Neural progenitor cell (in vitro differentiated cells): ENCODE measurements at regions not wholly inside any gene's neighbourhood (a gene's known extent, or its start where the extent isn't known, plus 50 kb on each side); places are given as distances from the start of the nearest gene placed in this dataset.

ENCODE experiments used
- DNase-seq: peaks from one replicate; pipeline ENCODE4 v3.0.0-alpha.2; 2016; ENCODE audit warnings: low spot score
- H2AFZ ChIP-seq: fragments of 200-600 bp; sonication (generic); replicated peaks from 2 replicates; pipeline ENCODE4 v1.6.1; 2016; ENCODE audit warnings: antibody characterized with exemption
- H3F3A ChIP-seq: fragments of 200-600 bp; sonication (generic); 2 replicates; pipeline ENCODE4 v1.6.1; 2016; ENCODE audit warnings: antibody characterized with exemption, low read depth
- H3K27ac ChIP-seq: fragments of 200-600 bp; sonication (generic); 2 replicates; pipeline ENCODE4 v1.5.1; 2016; ENCODE audit warnings: mild to moderate bottlenecking
- H3K27me3 ChIP-seq: fragments of 200-600 bp; sonication (generic); 2 replicates; pipeline ENCODE4 v1.6.1; 2016; ENCODE audit warnings: mild to moderate bottlenecking, moderate library complexity
- H3K36me3 ChIP-seq: fragments of 200-600 bp; sonication (generic); 2 replicates; pipeline ENCODE4 v1.5.1; 2016
- H3K4me1 ChIP-seq: fragments of 200-600 bp; sonication (generic); 2 replicates; pipeline ENCODE4 v1.6.1; 2016; ENCODE audit warnings: mixed run types
- H3K4me2 ChIP-seq: fragments of 200-600 bp; sonication (generic); 2 replicates; pipeline ENCODE4 v1.6.1; 2016
- H3K4me3 ChIP-seq: fragments of 200-600 bp; sonication (generic); 2 replicates; pipeline ENCODE4 v1.5.1; 2016
- H3K79me2 ChIP-seq: fragments of 200-600 bp; sonication (generic); 2 replicates; pipeline ENCODE4 v1.6.1; 2016; ENCODE audit warnings: low read depth
- H3K9ac ChIP-seq: fragments of 200-600 bp; sonication (generic); 2 replicates; pipeline ENCODE4 v1.6.1; 2016
- H3K9me3 ChIP-seq: fragments of 200-600 bp; sonication (generic); 2 replicates; pipeline ENCODE4 v1.5.1; 2016; ENCODE audit warnings: low read depth
- H4K20me1 ChIP-seq: fragments of 200-600 bp; sonication (generic); 2 replicates; pipeline ENCODE4 v1.6.1; 2016; ENCODE audit warnings: low read depth
- H3K27ac Mint-ChIP-seq: 3 replicates; pipeline ENCODE4 v1.8.0; 2021; ENCODE audit warnings: mixed read lengths
- H3K27me3 Mint-ChIP-seq: 2 replicates; pipeline ENCODE4 v1.8.0; 2022; ENCODE audit warnings: low read depth, mild to moderate bottlenecking, inconsistent platforms, moderate library complexity, mixed read lengths; ENCODE audit not compliant: insufficient read depth
- H3K36me3 Mint-ChIP-seq: 3 replicates; pipeline ENCODE4 v1.8.0; 2021; ENCODE audit warnings: mixed read lengths
- H3K4me1 Mint-ChIP-seq: 3 replicates; pipeline ENCODE4 v1.8.0; 2021; ENCODE audit warnings: mixed read lengths
- H3K4me3 Mint-ChIP-seq: 3 replicates; pipeline ENCODE4 v1.8.0; 2021; ENCODE audit warnings: mild to moderate bottlenecking, moderate library complexity, mixed read lengths
- H3K9me3 Mint-ChIP-seq: 3 replicates; pipeline ENCODE4 v1.8.0; 2020; ENCODE audit warnings: mixed read lengths
- CTCF ChIP-seq: fragments of 200-600 bp; sonication (generic); IDR thresholded peaks from 2 replicates; pipeline ENCODE4 v1.5.1; 2017; ENCODE audit warnings: antibody characterized with exemption, mild to moderate bottlenecking
- EZH2 ChIP-seq: fragments of 200-600 bp; sonication (generic); IDR thresholded peaks from 2 replicates; pipeline ENCODE4 v1.6.1; 2017; ENCODE audit warnings: antibody characterized with exemption, mild to moderate bottlenecking, moderate library complexity
- EZH2phosphoT487 ChIP-seq: fragments of 200-600 bp; sonication (generic); IDR thresholded peaks from 2 replicates; pipeline ENCODE4 v1.6.1; 2017; ENCODE audit warnings: antibody characterized with exemption

- no peak for TF ChIP-seq EZH2
- TF ChIP-seq EZH2phosphoT487 = no peak
- TF ChIP-seq CTCF = no peak
- no peaks in the 10 kb centered on the region for H3K36me3 ChIP-seq
- Mint-ChIP-seq H3K9me3 (no peaks in the 10 kb centered on the region), H3K4me3 (no peak overlapping the region), H3K27ac (no peak overlapping the region), H3K4me1 (peaks cover 5% of the 10 kb centered on the region), H3K27me3 (peaks cover 4% of the 10 kb centered on the region), H3K36me3 (no peaks in the 10 kb centered on the region)
- no peak overlapping the region for H3K27ac ChIP-seq
- no peak overlapping the region for H3K4me2 ChIP-seq
- DNase-seq = no peak
- H3K4me1 ChIP-seq = peaks cover 1% of the 10 kb centered on the region
- no peak overlapping the region for H3K4me3 ChIP-seq
- H3K9me3 ChIP-seq = no peaks in the 10 kb centered on the region
- no peaks in the 10 kb centered on the region for H3F3A ChIP-seq
- H3K9ac ChIP-seq = no peak overlapping the region
- H2AFZ ChIP-seq = no peak overlapping the region
- H4K20me1 ChIP-seq = no peaks in the 10 kb centered on the region
- H3K27me3 ChIP-seq = no peaks in the 10 kb centered on the region
- no peaks in the 10 kb centered on the region for H3K79me2 ChIP-seq
Observed at GRCh38 chr17:34736611-34737010, 157.2 kb downstream of the TMEM132E start.

- DNase-seq = no peak
- H3K4me2 ChIP-seq = no peak overlapping the region
- no peak overlapping the region for H3K4me3 ChIP-seq
- no peak for TF ChIP-seq EZH2phosphoT487
- no peak for TF ChIP-seq EZH2
- no peak for TF ChIP-seq CTCF
- no peaks in the 10 kb centered on the region for H3K9me3 Mint-ChIP-seq
- H3K9ac ChIP-seq = no peak overlapping the region
- H3K4me1 ChIP-seq = no peaks in the 10 kb centered on the region
- no peaks in the 10 kb centered on the region for H3K27me3 ChIP-seq
- H4K20me1 ChIP-seq = no peaks in the 10 kb centered on the region
- H3K36me3 ChIP-seq = no peaks in the 10 kb centered on the region
- no peak overlapping the region for H2AFZ ChIP-seq
- H3K27me3 Mint-ChIP-seq = peaks cover 8% of the 10 kb centered on the region
- no peak overlapping the region for H3K27ac Mint-ChIP-seq
- H3K27ac ChIP-seq = no peak overlapping the region
- no peaks in the 10 kb centered on the region for H3K9me3 ChIP-seq
- H3K79me2 ChIP-seq = no peaks in the 10 kb centered on the region
- H3K4me3 Mint-ChIP-seq = no peak overlapping the region
- no peaks in the 10 kb centered on the region for H3K36me3 Mint-ChIP-seq
- H3K4me1 Mint-ChIP-seq = no peaks in the 10 kb centered on the region
- no peaks in the 10 kb centered on the region for H3F3A ChIP-seq
Observed at GRCh38 chr17:34733333-34733732, 154.0 kb downstream of the TMEM132E start.

GRCh38 chr17:34730816-34731215 lies 151.4 kb downstream of the TMEM132E start:
- TF ChIP-seq CTCF = no peak
- no peak for TF ChIP-seq EZH2phosphoT487
- no peak for TF ChIP-seq EZH2
- no peak overlapping the region for H3K4me3 ChIP-seq

More at GRCh38 chr17:34730816-34731215, 151.4 kb downstream of the TMEM132E start:
- H3K4me3 Mint-ChIP-seq = no peak overlapping the region
- H3K36me3 ChIP-seq = no peaks in the 10 kb centered on the region
- H3K27ac Mint-ChIP-seq = no peak overlapping the region
- no peaks in the 10 kb centered on the region for H3K9me3 Mint-ChIP-seq
- H3K4me2 ChIP-seq = no peak overlapping the region
- H3K36me3 Mint-ChIP-seq = no peaks in the 10 kb centered on the region
- no peak overlapping the region for H3K27ac ChIP-seq
- no peaks in the 10 kb centered on the region for H3K4me1 ChIP-seq
- H3K4me1 Mint-ChIP-seq = no peaks in the 10 kb centered on the region
- no peak overlapping the region for H3K9ac ChIP-seq
- H4K20me1 ChIP-seq = no peaks in the 10 kb centered on the region
- no peaks in the 10 kb centered on the region for H3K27me3 ChIP-seq
- H3K27me3 Mint-ChIP-seq = peaks cover 9% of the 10 kb centered on the region
- H2AFZ ChIP-seq = no peak overlapping the region
- DNase-seq = no peak
- no peaks in the 10 kb centered on the region for H3F3A ChIP-seq
- no peaks in the 10 kb centered on the region for H3K9me3 ChIP-seq
- H3K79me2 ChIP-seq = no peaks in the 10 kb centered on the region
